CD4-positive, alpha-beta T cell treated with Interleukin-17A for 1 hour (primary cell): ENCODE measurements at regions not wholly inside any gene's neighbourhood (a gene's known extent, or its start where the extent isn't known, plus 50 kb on each side); places are given as distances from the start of the nearest gene placed in this dataset.
"Not testable (repeated sequence)": the region's sequence is repeated elsewhere in the genome, so short reads cannot be mapped to it uniquely, and the experiment has no call there.

Experiments used
- DNase-seq: peaks from one replicate; pipeline ENCODE4 v3.0.0-alpha.2; 2020

DNA sequence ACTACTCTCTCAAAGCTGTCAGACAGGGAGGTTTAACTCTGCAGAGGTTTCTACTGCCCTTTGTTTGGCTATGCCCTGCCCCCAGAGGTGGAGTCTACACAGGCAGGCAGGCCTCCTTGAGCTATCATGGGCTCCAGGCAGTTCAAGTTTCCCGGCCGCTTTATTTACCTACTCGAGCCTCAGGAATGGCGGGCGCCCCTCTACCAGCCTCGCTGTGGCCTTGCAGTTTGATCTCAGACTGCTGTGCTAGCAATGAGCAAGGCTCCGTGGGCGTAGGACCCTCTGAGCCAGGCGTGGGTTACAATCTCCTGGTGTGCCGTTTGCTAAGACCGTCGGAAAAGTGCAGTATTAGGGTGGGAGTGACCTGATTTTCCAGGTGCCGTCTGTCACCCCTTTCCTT lies 124.3 kb downstream of the PTCHD1 start:
- not testable (repeated sequence) for DNase-seq

- no peak for DNase-seq
Observed at GRCh38 chrX:23465105-23465791, 130.6 kb downstream of the PTCHD1 start.

DNA sequence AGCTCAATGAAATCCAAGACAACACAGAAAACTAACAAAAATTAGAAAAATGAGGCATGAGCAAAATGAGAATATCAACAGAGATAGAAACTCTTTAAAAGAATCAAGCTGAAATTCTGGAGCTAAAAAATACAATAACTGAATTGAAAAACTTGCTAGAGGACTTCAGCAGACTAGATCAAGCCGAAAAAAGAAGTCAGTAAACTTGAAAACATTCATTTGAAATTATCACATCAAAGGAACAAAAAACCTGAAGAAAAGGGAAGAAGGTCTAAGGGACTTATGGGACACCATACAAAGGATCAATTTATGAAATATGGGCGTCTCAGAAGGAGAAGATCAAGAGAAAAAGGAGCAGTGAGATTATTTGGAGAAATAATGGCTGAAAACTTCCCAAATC lies 131.3 kb downstream of the PTCHD1 start:
- DNase-seq, result no peak

- no peak for DNase-seq
Observed at GRCh38 chrX:23478056-23478455, 143.4 kb downstream of the PTCHD1 start.

- no peak for DNase-seq
Observed at GRCh38 chrX:23478561-23478960, 143.9 kb downstream of the PTCHD1 start.

GRCh38 chrX:23482561-23482960 lies 147.9 kb downstream of the PTCHD1 start:
- no peak for DNase-seq

DNA sequence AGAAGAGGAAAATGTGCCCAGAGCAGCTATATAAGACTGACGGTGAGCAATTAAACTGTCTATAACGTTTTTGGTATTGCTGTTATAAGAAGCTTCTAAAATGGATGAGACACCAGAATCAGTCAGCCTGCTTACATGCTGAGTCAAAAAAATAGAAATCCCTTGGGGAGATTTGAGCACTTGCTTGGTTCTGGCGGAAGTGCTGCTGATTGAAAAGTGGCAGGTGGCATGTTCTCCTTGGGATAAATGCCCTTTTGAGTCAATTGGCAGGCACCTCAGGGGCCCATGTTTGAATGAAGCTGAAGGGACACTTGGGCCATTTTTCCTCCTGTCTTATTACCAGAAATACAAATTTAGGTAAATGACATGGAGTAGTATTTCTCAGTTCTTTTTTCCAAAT lies 148.7 kb downstream of the PTCHD1 start:
- no peak for DNase-seq

DNA sequence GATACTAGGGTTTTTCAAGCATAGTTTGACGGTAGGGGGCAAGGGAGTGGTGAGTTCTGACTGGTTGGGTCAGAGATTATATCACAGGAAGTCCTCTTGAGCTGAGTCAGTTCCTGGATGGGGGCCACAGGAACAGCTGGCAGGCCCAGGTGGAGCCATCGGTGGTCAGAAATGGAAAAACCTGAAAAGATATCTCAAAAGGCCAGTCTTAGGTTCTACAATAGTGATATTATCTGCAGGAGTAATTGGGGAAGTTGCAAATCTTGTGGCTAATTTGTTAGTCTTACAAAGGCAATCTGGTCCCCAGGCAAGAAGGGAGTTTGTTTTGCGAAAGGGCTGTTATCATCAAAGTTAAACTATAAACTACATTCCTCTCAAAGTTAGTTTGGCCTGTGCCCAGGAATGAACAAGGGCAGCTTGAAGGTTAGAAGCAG lies 159.3 kb downstream of the PTCHD1 start:
- DNase-seq, result no peak

- DNase-seq, result no peak
Observed at GRCh38 chrX:23494741-23495140, 160.1 kb downstream of the PTCHD1 start.

- DNase-seq, result no peak
Observed at GRCh38 chrX:23497919-23498318, 163.3 kb downstream of the PTCHD1 start.

DNA sequence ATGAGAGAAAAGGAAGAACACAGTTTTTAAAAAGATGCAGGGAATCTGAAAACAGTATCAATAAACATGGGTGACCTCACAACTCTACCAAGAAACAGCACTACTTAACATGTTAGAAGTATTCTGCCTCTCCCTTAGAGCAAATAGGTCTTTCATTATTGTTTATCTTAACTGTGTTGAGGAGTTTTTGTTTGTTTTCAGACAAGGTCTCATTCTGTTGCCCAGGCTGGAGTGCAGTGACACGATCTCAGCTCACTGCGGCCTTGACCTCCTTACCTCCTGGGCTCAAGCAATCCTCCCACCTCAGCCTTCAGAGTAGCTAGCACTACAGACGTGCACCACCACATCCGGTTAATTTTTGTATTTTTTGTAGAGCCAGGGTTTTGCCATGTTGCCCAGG lies 165.3 kb upstream of the PRDX4 start:
- DNase-seq, result no peak

DNA sequence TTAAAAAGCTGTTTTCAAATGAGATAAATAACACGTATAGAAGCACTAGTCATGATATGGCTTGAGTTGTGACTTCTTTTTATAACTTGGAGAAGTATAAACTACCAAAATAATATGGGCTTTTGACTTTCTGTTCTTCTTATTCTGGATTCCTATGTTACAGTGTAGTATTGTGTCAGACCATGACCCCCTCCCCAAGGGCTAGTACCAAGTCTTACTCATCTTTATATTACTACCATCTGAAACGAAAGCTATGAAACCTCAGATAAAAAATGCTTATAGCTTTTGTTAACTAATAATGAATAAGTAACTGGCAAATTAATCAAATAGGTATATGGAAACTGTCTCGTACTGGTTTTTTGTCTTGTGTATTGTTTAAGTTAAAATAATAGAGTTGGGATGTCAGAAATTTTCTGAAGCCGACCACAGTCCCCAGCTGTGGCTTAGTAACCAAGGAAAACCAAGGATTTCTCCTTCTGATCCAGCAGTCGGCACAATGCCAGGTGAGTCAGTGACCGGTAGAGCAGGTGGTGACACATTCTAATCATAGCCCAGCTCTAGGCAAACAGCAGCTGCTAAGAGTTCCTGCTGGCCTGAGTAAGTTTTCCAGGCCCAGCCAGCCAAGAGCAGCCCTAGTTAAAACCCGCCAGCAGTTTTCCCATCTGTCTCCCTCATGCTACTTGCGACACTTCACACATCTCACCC lies 163.3 kb upstream of the PRDX4 start:
- DNase-seq, result no peak

GRCh38 chrX:23504540-23504884 lies 162.8 kb upstream of the PRDX4 start:
- no peak for DNase-seq

- DNase-seq, result no peak
Observed at GRCh38 chrX:23504895-23505294, 162.4 kb upstream of the PRDX4 start.

DNA sequence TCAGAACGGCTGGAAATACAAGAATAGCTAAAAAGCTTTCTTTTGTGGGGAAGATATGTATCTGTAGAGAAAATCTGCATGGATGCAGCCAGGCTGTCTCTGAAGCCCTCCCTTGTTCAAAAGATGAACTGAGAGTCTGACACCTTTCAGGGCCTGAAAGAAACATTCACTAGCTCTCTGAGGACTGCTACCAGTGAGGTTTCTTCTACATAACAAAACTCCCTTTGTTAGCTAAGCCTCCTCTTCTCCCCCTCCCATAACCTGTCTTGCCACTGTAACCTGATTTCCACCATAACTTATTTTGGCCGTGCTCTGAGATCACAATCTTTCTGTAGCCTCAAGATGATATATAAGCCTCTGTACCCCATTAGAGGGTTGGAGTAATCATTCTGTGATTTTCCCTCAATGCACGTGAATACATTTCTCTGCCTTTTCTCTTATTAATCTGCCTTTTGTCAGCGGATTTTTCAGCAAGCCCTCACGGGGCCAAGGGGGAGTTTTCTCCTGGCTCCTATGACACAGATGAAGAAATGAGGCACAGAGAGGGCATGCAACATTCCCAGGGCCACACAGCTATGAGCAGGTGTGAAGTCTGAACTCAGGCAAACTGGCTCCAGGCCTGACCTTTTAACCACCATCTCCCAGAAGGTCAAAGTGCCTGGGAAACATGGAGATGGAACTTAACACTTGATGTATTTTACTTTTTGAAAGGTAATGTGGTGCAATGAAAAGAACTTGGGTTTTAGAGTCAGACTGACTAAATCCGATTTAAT lies 161.6 kb upstream of the PRDX4 start:
- DNase-seq, result no peak

- no peak for DNase-seq
Observed at GRCh38 chrX:23509256-23509655, 158.0 kb upstream of the PRDX4 start.

DNA sequence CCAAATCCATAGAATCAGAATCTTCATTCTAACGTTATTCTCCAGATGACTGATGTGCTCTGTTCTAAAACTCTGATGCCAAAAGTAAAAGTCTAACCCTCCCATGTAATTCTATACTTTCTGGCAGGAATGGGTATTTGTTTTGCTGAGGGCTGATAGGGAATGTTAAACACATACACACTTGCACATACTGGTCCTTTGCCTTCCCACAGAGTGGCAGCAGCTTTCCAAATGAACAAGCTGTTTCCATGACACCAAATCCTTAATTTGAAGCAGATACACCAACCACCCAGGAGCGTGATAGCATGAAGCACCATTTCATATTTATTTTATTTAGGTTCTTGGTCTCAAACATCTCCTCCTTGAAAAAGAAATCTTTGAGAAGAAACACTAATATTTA lies 155.5 kb upstream of the PRDX4 start:
- DNase-seq, result no peak

GRCh38 chrX:23513121-23513520 lies 154.2 kb upstream of the PRDX4 start:
- no peak for DNase-seq

DNA sequence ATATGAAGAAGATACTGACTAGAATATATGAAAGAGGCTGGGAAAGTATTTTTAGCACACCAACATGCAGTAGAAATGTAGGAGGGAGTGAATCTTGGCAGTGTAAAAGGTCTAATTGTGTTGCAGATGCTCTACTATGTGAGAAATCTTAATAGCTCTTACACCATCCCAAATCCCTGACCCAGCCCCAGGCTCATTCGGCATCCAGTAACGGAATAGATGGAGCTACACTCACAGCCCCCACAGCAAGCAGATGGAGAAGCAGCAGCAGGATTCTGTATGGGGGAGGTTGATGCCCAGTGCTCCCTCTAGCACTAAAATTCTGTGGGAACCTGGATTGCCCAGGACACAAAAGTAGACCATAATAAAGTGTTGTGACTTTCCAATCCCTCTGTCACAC lies 153.2 kb upstream of the PRDX4 start:
- no peak for DNase-seq

- DNase-seq, result no peak
Observed at GRCh38 chrX:23515028-23515427, 152.3 kb upstream of the PRDX4 start.

GRCh38 chrX:23523026-23523657 lies 144.2 kb upstream of the PRDX4 start:
- DNase-seq, result not testable (repeated sequence)

GRCh38 chrX:23524467-23524866 lies 142.8 kb upstream of the PRDX4 start:
- no peak for DNase-seq

- DNase-seq, result no peak
Observed at GRCh38 chrX:23525531-23525930, 141.8 kb upstream of the PRDX4 start.

GRCh38 chrX:23540532-23540931 lies 126.8 kb upstream of the PRDX4 start:
- DNase-seq, result no peak
